NCI-H2107 treated with DMSO at 0.1 percent for 48 hours (cell line): ENCODE measurements at regions not wholly inside any gene's neighbourhood (a gene's known extent, or its start where the extent isn't known, plus 50 kb on each side); places are given as distances from the start of the nearest gene placed in this dataset.

Source experiments
- DNase-seq: peaks from one replicate; lab custom pipeline; 2025; ENCODE audit not compliant: unreplicated experiment; lab: John Stamatoyannopoulos, UW

DNA sequence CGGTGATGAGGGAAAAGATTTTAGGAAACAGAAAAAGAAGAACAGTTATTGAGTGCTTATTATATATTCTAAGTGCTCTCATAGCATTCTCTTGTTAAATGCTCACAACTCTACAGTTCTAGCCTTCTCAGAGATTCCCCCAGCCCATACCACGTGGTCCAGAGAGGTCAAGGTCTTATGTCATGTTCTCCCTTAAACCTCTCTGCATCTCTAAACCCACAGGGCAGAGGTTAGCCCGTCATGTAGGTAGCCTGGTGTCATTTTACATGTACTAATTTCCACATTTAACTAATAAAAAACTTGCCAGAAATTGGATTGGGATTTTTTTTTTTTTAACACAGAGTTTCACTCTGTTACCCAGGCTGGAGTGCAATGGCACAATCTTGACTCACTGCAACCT, 178.0 kb downstream of the CEMIP2 start:
- no peak for DNase-seq

DNA sequence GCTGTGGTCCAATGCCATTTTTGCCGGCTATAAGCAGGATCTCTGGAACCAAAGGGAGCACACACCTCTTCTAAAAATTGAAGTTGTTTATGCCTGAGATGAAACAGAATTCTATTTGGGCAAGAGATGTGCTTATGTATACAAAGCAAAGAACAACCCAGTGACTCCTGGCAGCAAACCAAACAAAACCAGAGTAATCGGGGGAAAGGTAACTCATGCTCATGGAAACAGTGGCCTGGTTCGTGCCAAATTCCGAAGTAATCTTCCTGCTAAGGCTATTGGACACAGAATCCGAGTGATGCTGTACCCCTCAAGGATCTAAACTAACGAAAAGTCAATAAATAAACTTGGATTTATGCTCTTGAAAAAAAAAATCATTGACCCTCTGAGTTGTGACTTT, 178.7 kb downstream of the CEMIP2 start:
- DNase-seq = no peak

DNA sequence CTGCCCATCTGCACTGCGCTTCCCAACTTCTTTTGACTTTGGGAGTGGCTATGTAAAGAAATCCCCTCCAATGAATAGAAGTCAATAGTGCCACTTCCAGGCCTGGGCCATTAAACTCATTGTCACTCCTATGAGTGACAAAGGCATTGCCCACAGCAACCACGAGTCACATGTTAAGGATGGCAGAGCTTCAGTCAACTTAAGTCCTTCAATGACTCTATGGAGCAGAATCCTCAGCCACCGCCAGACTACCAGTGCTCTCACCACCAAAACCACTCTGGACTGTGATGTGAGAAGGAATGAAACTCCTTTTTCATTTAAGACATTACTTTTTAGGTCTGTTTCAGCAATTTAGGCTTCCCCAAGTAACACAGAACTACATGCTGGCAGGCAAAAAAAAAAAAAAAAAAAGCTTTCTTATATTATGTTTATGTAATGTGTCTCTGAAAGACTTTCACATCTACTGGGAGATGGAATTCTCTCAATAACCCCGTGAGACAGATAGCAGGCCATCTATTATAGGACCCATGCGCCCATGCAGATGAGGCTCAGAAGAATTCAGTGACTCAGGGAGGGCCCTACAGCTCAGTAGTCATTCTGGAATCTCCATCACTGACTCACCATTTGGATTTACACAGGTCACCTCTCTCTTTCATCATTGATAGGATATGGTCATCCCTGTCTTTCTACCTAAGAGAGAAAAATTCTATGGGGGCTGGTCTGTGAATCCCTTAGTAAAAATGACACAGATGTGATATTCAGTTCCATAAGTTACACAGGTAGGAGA, 180.5 kb downstream of the CEMIP2 start:
- no peak for DNase-seq

DNA sequence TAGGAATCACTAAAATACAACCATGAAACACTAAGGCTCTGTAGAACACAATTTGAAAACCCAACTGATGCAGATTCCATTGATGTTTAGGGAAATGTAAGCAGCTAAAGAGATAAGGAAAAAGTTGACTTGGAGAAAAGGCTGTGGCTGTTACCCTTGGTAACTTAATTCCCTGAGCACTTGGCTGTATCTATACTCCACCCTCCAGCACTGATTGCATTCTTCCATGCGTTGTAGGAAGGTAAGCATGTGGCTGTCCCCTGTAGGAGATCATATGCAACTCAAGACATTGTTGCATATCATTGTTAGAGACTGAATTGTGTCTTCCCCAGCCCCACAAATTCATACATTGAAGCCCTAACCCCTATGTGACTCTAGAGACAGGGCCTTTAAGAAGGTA, 184.5 kb downstream of the CEMIP2 start:
- no peak for DNase-seq

DNA sequence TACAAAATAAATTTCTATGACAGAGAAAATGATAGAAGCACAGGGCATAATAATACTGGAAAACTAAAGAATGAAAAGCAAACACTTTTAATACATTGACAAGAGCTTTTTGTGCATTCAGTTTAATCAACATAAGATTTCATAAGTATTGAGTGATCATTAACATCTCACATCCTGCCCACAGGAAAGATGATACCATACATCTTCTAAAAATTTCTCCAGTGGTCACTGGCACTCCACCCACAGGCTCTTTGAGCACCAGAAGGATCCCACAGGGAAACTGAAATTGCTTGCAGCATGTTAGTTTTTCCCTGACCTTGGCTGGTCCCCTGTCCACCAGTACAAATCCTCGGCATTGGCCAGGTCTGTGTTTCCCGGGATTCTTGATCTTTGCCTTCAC, 186.0 kb downstream of the CEMIP2 start:
- DNase-seq = no peak

DNA sequence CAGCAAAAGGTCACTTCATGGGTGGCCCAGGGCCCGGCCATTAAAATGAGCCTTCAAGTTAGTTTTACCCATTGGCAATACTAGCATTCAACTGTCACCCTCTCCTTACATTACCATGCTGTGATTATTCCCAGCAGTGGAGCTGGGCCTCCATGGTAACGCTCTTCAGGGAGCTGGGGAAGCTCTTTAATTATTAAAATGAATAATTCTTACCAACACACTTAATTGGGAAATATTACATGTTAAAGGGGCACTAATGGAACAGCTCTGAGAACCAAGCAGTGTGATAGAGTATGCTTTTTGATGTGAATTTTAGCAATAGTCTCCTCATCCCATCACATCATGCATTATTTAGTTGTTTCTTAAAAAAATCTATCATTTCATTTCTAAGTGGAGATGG, 187.2 kb downstream of the CEMIP2 start:
- DNase-seq = no peak

DNA sequence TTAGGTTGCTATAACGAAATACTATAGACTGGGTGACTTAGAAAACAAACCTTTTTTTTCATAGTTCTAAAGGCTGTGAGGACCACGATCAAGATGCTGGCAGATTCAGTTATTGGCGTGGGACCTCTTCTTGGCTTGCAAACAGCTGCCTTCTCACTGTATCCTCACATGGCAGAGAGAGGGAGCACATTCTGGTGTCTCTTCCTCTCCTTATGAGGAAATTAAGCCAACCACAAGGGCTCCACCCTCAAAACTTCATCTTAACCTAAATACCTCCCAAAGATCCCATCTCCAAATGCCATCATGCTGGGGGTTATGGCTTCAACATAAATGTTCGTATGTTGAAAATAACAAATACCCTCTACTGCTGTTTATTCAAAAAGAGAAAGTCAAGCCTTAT, 197.1 kb downstream of the CEMIP2 start:
- no peak for DNase-seq

DNA sequence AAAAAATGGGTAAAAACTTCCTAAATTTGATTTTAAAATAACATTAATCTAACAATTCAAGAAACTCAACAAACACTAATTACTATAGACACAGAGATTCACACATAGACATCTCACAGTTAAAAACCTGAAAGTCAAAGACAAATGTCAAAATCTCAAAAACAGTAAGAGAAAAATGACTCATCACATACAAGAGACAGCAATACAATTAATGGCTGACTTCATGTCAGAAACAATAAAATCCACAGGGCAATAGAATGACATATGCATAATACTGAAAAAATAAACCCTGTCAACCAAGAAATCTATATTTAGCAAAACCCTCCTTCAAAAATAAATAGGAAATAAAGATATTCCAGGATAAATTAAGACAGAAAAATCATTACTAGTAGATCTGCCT, 200.4 kb downstream of the CEMIP2 start:
- no peak for DNase-seq

DNA sequence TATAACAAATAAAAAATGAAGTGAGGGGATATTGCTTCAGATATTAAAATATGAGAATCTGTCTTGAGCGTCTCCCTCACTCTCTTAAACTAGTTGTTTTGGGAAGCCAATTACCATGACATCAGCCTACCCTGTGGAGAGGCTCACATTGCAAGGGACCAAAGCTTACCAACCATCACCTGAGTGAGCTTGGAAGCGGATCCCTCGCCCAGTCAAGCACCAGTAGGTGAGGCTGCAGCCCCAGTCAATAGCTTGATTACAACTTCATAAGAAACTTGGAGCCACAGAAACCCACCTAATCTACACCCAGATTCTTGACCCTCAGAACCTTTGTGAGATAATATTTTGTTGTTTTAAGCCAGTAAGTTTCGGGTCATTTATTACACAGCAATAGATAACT, 206.2 kb downstream of the CEMIP2 start:
- no peak for DNase-seq

DNA sequence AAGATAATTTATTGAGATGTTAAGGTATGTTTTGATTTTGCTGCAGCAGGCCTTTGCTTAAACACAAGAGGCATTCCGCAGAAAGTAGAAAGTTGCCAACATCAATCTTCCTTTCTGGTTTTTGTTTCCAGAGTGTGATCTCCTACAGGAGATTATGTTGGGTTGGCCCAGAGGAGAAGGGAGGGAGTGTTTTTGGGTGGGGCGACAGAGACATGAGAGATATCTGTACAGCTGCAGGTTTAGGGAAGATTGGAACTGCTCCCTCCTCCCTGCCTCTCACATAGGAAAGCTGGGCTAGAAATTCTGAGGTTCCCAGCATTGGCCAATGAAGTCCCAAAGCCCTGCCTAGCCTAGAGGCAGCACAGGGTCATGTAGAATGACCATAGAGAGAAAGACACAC, 211.0 kb downstream of the CEMIP2 start:
- no peak for DNase-seq

DNA sequence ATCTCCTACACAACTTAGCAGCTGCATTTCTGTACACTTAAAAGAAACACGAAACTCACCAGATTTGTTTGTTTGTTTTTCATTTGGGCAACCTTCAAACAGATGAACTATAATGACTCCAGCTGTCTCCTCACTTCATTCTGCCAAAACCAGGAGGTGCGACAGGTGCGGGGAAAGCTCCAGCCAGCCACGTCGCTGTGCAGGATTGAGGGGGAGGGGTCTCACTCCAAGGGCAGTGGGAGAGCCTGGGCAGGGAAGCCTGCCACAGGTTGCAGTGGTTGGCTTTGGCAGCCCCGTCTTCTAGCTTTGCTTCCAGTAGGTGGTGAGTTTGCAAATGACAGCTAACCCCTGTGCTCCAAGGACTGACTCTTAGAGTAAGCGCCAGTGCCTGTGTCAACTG, 215.8 kb downstream of the CEMIP2 start:
- DNase-seq = peak; percentile 46

DNA sequence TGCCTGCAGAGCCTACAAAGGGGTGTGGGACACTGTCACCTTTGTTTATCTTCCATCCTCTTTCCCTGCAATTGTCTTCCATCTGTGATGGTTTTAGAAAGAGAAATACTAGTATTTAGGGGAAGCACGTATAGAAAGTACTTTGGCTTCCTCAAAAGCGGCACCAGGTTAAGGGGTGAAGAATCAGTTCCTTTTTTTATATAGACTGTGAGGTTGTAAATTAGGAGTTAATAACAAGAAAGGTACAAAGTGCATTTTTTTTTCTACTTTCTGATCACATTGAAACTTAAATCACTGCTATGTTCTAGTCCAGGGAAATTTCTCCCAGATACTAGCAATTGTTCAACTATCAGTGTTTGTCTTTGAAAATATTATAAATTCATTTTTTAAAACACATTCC, 219.3 kb downstream of the CEMIP2 start:
- no peak for DNase-seq

DNA sequence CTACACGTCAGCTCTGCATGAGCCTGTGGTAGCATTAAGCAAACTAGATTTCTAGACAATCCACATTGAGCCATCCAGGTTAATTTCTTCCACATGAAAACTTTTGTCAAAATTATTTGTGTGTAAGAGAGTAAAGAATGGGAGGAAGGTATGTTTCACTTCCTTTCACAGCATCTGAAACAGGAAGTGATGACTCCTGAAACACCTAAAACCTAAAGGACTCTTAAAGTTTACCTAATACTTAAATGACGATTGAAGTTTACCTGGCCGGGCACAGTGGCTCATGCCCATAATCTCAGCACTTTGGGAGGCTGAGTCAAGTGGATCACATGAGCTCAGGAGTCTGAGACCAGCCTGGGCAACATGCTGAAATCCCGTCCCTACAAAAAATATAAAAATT, 223.8 kb downstream of the CEMIP2 start:
- DNase-seq = no peak

DNA sequence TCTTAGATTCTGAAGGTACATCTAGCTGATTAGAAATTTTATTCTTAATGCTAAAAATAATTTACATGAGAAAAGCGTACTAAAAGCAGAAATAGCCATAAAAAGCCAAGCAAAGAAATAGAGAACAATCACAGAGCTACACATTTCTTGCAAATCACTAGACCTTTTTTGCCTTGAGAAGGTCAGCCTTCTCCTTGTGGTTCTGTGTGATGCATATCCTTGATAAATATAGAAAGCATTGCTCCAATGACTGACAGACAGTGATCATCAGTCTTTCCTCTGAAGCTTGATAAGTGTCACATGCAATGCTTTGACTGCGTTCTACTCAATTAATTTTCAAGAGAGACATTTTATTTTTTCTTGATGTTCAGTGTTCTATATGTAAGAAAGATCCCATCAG, 226.9 kb downstream of the CEMIP2 start:
- no peak for DNase-seq

DNA sequence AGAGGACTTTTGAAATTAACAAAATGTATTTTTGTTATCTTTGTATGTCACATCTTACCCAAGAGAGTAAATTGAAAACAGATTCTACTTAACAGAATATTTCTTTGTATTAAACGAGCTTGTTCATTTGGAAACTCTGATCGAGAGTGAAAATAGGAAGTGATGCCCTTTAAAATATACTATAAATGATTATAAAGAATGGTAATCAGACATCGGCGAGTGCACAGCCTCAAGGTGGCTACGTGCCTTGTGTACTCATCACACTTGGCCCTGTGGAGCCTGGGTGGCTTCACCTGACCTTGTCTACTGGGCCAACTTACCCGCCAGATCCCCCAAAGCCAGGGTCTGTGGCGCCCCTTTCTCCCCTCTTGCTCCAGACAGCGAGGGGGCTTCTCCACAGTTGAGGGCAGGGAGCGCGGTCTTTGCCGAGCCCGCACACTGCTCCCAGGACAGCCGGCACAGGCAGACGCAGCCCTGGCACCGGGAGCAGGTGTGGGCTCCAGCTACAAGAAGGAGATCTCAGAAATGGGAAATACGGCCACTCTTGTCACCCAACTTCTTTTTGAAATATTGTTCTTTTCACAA, 243.2 kb downstream of the CEMIP2 start:
- no peak for DNase-seq

DNA sequence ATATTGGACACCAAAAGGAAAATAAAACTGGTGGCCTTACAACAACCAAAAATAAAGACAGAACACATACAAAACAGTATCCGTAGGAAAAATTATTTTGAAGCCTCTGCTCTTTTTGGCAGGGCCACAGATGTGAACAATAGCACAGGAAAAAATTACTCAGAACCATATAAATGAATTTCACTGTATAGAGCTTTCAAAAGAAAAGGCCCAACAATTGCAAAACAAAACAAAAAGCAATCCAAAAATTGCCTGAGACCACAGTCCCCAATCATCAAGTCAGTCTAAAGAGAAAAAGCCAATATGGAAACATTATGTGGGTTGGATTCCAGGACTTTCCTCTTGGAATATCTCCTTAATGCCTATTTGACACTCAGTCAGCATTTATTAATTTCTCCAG, 243.8 kb downstream of the CEMIP2 start:
- DNase-seq = no peak

DNA sequence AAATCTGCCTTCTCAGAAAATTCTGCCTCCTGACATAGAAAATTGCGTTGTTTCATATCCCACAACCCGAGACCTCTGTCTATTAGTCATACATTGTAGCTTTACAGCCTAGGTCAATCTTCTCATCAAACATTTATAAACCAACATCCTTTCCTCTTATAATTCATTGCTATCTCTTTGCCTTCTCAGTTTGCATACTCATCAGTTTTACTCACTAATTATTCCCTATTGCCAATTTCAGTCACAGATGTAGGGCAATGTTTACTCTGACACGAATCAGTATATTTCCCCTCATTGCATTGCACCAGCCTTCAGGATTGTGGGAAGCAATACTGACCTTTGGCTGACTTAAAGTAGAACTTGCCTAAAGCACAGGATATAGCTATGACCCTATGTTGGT, 247.2 kb downstream of the CEMIP2 start:
- no peak for DNase-seq

DNA sequence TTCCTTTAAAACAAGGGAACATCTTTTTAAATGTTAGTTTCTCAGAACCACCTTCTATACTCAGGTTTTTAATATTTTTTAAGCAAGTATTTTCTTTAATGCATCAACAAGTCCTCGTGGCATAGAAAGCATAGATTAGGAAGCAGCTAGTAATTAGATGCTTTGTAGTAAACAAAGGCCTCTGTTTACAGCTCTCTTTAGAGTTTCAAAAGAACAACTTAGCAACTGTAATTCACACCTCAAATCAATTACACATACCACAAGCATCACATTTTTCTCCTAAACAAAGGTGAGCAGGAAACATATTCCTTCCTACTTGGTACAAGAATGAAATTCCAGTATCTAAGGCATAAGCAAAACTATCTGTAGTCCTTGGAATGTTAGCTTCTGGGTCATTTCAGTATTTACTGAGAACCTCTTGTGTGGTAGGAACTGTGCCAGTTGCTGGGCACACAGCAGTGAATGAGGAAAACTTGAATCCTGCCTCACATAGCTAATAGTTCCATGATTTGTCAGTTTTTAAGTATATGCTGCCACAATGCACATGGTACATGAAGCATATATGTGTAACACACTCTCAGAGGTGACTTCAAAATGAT, 249.1 kb downstream of the CEMIP2 start:
- no peak for DNase-seq

DNA sequence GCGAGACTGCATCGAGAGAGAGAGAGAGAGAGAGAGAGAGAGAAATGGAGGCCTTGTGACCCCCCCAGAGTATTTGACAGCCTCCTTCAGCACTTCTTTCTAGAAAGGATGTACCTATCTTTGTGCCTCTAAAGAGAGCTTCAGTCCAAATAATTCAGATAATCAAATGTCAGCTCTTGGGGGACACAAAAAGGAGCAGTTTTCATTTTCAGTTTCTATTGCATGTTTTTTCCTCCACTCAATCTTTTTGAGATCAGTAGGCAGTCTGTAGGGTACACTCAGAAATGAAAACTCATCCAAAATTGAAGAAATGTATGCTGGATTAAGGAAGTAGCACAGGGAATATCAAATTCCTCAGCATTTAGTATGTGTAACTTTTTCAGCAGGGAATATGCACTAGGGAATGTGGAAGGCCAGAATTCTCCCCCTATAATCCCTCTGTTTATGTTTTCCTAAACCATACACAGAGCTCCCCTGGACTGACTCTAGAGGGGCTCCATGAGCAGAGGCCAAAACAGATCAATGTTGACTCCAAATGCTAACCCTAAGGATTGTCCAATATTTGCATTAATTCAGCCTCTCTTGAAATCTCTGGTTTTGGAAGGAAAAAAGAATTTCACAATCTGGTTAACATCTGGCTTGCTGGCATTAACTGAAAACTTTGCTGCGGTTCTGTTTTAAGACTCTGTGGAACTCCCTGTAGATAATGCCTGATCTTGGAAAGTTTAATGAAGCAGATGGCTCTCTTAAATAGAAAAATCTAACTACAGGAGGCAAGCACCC, 250.1 kb downstream of the CEMIP2 start:
- DNase-seq = no peak

DNA sequence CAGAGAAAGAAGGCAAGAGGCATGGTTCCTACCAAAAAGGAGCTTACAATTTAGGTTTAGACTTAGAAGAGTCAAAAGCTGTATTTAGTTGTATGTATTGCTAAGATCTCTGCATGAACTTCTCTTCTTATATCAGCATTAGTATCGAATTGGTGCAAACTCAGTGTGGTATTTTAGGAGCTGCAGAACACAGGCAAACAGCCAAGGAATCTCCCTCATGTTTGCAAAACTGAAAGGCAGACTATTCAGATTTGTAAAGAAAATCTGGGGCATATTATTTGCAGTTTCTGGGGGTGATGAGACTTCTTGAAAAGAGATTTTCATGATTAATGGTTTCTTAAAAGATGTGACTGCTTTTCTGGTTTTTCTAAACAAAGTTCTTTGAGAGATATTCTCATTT, 252.7 kb downstream of the CEMIP2 start:
- no peak for DNase-seq

DNA sequence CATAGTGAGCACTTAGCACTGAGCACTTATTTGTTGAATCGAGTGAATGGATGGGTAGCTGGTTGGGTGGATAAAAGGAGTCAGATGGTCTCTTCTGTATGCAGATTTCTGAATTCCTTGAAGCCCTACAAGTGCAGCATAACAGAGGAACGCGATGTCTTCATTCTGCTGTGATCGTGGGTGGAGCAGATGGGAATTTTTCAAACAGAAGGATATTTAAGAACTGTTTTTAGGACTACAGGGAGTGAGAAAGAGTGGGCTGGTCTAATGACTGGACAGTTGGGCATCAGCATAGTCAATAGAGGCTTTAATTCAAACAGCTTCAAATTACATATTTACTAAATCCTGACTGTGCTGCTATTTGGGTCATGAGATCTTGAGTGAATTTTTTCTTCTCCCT, 253.2 kb downstream of the CEMIP2 start:
- DNase-seq = no peak
